Body of pancreas (tissue), 4 donors: ENCODE measurements at regions not wholly inside any gene's neighbourhood (a gene's known extent, or its start where the extent isn't known, plus 50 kb on each side); places are given as distances from the start of the nearest gene placed in this dataset.

Source experiments
- ATAC-seq: fragments of 150-250 bp; one replicate; pipeline ENCODE4 v1.9.1; 2016
- DNase-seq, 4 donors: peaks; one replicate each; pipeline ENCODE4 v3.0.0-alpha.2; 2019
- H3K27ac ChIP-seq, 4 donors: fragments of 200-600 bp; sonication (generic); 1 replicate in 3 of 4; 2 replicates in 1 of 4; pipeline versions ENCODE4 v1.5.1 to v1.6.1; 2016 to 2019; ENCODE audit warnings: mild to moderate bottlenecking in 1 of 4, mixed read lengths in 1 of 4, moderate library complexity in 1 of 4
- H3K27me3 ChIP-seq, 2 donors: fragments of 200-600 bp; sonication (generic); one replicate each; pipeline ENCODE4 v1.6.0; 2016; ENCODE audit warnings: mild to moderate bottlenecking in 1 of 2
- H3K36me3 ChIP-seq, 2 donors: fragments of 200-600 bp; sonication (generic); replicated peaks in 1 of 2; 2 replicates each; pipeline ENCODE4 v1.5.1; 2016; ENCODE audit warnings: low read depth in 2 of 2; ENCODE audit not compliant: insufficient read depth in 1 of 2
- H3K4me1 ChIP-seq: fragments of 200-600 bp; sonication (generic); one replicate; pipeline ENCODE4 v1.6.0; 2016
- H3K4me3 ChIP-seq, 2 donors: fragments of 200-600 bp; sonication (generic); 1 replicate in 1 of 2; 2 replicates in 1 of 2; pipeline ENCODE4 v1.5.1; 2016 to 2019
- H3K9me3 ChIP-seq, 3 donors: fragments of 200-600 bp; sonication (generic); 1 replicate in 2 of 3; 2 replicates in 1 of 3; pipeline ENCODE4 v1.5.1; 2016
- CTCF ChIP-seq, 7 experiments: fragments of 450-650 bp in 4 of 7; fragments of 200-600 bp in 3 of 7; sonication (generic) in 3 of 7; IDR thresholded peaks; one replicate each; pipeline ENCODE4 v1.5.1; 2016 to 2019; ENCODE audit warnings: antibody characterized with exemption in 7 of 7
- POLR2A ChIP-seq, 3 donors: fragments of 450-650 bp; IDR thresholded peaks; one replicate each; pipeline ENCODE4 v1.6.1; 2016; ENCODE audit warnings: antibody characterized with exemption in 3 of 3, mild to moderate bottlenecking in 2 of 3
- WGBS, 2 donors: methylation state at CpG; one replicate each; pipeline ENCODE4 v1.1.5; 2017; 5-methylcytosine and 5-hydroxymethylcytosine counted together
- intact Hi-C: fragments of 100-400 bp; cut with DNase I; formaldehyde crosslinking; loops from one replicate; pipeline ENCODE4 v1.15.1; 2023

- ATAC-seq (peak; percentile 20), DNase-seq (peak in 1 of 4 donors; percentile 19)
- H3K9me3 ChIP-seq: no peaks in the 10 kb centered on the region
- WGBS, 2 donors: 45 to 55% methylated on average over 6 of the region's 6 CpGs
- no peaks in the 10 kb centered on the region for H3K27me3 ChIP-seq
- H3K4me3 ChIP-seq: no peak overlapping the region
- intact Hi-C loops: no loop called here
- no peak overlapping the region for H3K27ac ChIP-seq
- TF ChIP-seq POLR2A (IDR thresholded peaks at IDR 0.05) (no peak), CTCF (IDR thresholded peaks at IDR 0.05) (no peak)
- peaks cover 21% of the 10 kb centered on the region for H3K4me1 ChIP-seq
- H3K36me3 ChIP-seq: no peaks in the 10 kb centered on the region
Measured at GRCh38 chr11:15775015-15775541, 581.3 kb downstream of the SOX6 start.

- TF ChIP-seq CTCF (IDR thresholded peaks at IDR 0.05) (no peak), POLR2A (IDR thresholded peaks at IDR 0.05) (no peak)
- Histone ChIP-seq H3K4me1 (peaks cover 14% of the 10 kb centered on the region), H3K9me3 (no peaks in the 10 kb centered on the region), H3K27me3 (no peaks in the 10 kb centered on the region), H3K4me3 (no peak overlapping the region), H3K36me3 (no peaks in the 10 kb centered on the region), H3K27ac (no peak overlapping the region)
- WGBS, 2 donors: 53 to 58% methylated on average over 2 of the region's 2 CpGs
- no peak for DNase-seq
- intact Hi-C loops: no loop called here
- no peak for ATAC-seq
Measured at GRCh38 chr11:15775797-15776196, 580.5 kb downstream of the SOX6 start.

- intact Hi-C loops: no loop called here
- no peak for TF ChIP-seq POLR2A (IDR thresholded peaks at IDR 0.05)
- DNase-seq: no peak
- H3K27ac ChIP-seq: no peak overlapping the region
- H3K9me3 ChIP-seq: no peaks in the 10 kb centered on the region
- ATAC-seq: no peak
- H3K4me1 ChIP-seq: peaks cover 12% of the 10 kb centered on the region
- H3K27me3 ChIP-seq: no peaks in the 10 kb centered on the region
- WGBS, 2 donors: 95 to 100% methylated on average over 1 of the region's 1 CpG
- no peak overlapping the region for H3K4me3 ChIP-seq
- H3K36me3 ChIP-seq: no peaks in the 10 kb centered on the region
Measured at GRCh38 chr11:15776366-15776765, 580.0 kb downstream of the SOX6 start.

GRCh38 chr11:15779518-15779917 lies 576.8 kb downstream of the SOX6 start:
- Histone ChIP-seq H3K36me3 (no peaks in the 10 kb centered on the region), H3K27ac (no peak overlapping the region), H3K4me1 (peaks cover 9% of the 10 kb centered on the region), H3K4me3 (no peak overlapping the region), H3K27me3 (no peaks in the 10 kb centered on the region), H3K9me3 (no peaks in the 10 kb centered on the region)
- DNase-seq: no peak
- intact Hi-C loops: no loop called here
- WGBS, 2 donors: 46 to 57% methylated on average over 2 of the region's 2 CpGs
- TF ChIP-seq POLR2A (IDR thresholded peaks at IDR 0.05) (no peak), CTCF (IDR thresholded peaks at IDR 0.05) (no peak)
- ATAC-seq: no peak

- no peaks in the 10 kb centered on the region for H3K36me3 ChIP-seq
- WGBS, 2 donors: 86 to 89% methylated on average over 5 of the region's 5 CpGs
- no peak for ATAC-seq
- no peak overlapping the region for H3K4me3 ChIP-seq
- no peak overlapping the region for H3K27ac ChIP-seq
- H3K27me3 ChIP-seq: no peaks in the 10 kb centered on the region
- TF ChIP-seq CTCF (IDR thresholded peaks at IDR 0.05) (no peak), POLR2A (IDR thresholded peaks at IDR 0.05) (no peak)
- H3K9me3 ChIP-seq: no peaks in the 10 kb centered on the region
- intact Hi-C loops: no loop called here
- peaks cover under 1% of the 10 kb centered on the region for H3K4me1 ChIP-seq
- no peak for DNase-seq
Measured at GRCh38 chr11:15780382-15780781, 576.0 kb downstream of the SOX6 start.
